IMR-90 (cell line): ENCODE measurements at regions not wholly inside any gene's neighbourhood (a gene's known extent, or its start where the extent isn't known, plus 50 kb on each side); places are given as distances from the start of the nearest gene placed in this dataset.

ENCODE experiments used
- ATAC-seq: fragments of 200-7000 bp; cut with Tn5 transposase; 2 replicates; pipeline ENCODE4 v1.9.1; 2020; ENCODE audit warnings: low read depth, mild to moderate bottlenecking, moderate library complexity
- BruUV-seq: library from RNA; stranded (reverse); fragments of 400-500 nt; replicated peaks from 2 replicates; lab custom pipeline; 2021; lab: Mats Ljungman, UMichigan
- CTCF ChIA-PET: fragments of 300-600 bp; formaldehyde crosslinking; extraction: SDS; loops from one replicate; lab custom pipeline; 2021; ENCODE audit warnings: antibody characterized with exemption; lab: Yijun Ruan, JAX
- POLR2A ChIA-PET: fragments of 300-600 bp; sonication (Branson Sonifier 250); formaldehyde crosslinking; loops from one replicate; lab custom pipeline; 2022; ENCODE audit warnings: antibody characterized with exemption; ENCODE audit not compliant: unreplicated experiment; lab: Charles Lee
- DNase-seq: peaks from one replicate; pipeline ENCODE4 v3.0.0; 2013
- H2AFZ ChIP-seq: replicated peaks from 2 replicates; pipeline ENCODE3; 2013; ENCODE audit warnings: low read length, mild to moderate bottlenecking; ENCODE audit not compliant: poor library complexity
- H2AK5ac ChIP-seq: 2 replicates; pipeline ENCODE4 v1.6.1; 2013; ENCODE audit warnings: low read depth, low read length, inconsistent platforms
- H2AK9ac ChIP-seq: replicated peaks from 2 replicates; pipeline ENCODE3; 2013; ENCODE audit warnings: mild to moderate bottlenecking, low read depth, low read length, moderate library complexity; ENCODE audit not compliant: poor library complexity
- H2BK120ac ChIP-seq: 2 replicates; pipeline ENCODE4 v1.6.1; 2013; ENCODE audit warnings: low read depth, low read length, inconsistent platforms
- H2BK15ac ChIP-seq: 3 replicates; pipeline ENCODE4 v1.6.1; 2013; ENCODE audit warnings: low read depth, low read length, inconsistent platforms
- H2BK20ac ChIP-seq: 2 replicates; pipeline ENCODE4 v1.6.1; 2013; ENCODE audit warnings: low read depth, mild to moderate bottlenecking, inconsistent platforms, low read length, moderate library complexity
- H2BK5ac ChIP-seq: 2 replicates; pipeline ENCODE4 v1.6.1; 2013; ENCODE audit warnings: mild to moderate bottlenecking, low read depth, low read length, inconsistent platforms; ENCODE audit not compliant: poor library complexity, severe bottlenecking
- H3K14ac ChIP-seq: replicated peaks from 2 replicates; pipeline ENCODE4 v1.6.1; 2013; ENCODE audit warnings: low read depth, low read length, inconsistent platforms
- H3K18ac ChIP-seq: 2 replicates; pipeline ENCODE4 v1.6.1; 2013; ENCODE audit warnings: low read depth, low read length, control low read depth
- H3K23ac ChIP-seq: 2 replicates; pipeline ENCODE4 v1.6.1; 2013; ENCODE audit warnings: low read depth, low read length, inconsistent platforms
- H3K27ac ChIP-seq: 2 replicates; pipeline ENCODE4 v1.5.1; 2013; ENCODE audit warnings: mild to moderate bottlenecking, control low read depth, low read length; ENCODE audit not compliant: insufficient read depth
- H3K27me3 ChIP-seq: 2 replicates; pipeline ENCODE4 v1.6.1; 2013; ENCODE audit warnings: low read length; ENCODE audit not compliant: control insufficient read depth, insufficient read depth
- H3K36me3 ChIP-seq: 2 replicates; pipeline ENCODE4 v1.6.1; 2013; ENCODE audit warnings: low read length, mixed read lengths; ENCODE audit not compliant: control insufficient read depth, insufficient read depth
- H3K4ac ChIP-seq: 2 replicates; pipeline ENCODE4 v1.6.1; 2013; ENCODE audit warnings: low read depth, low read length, inconsistent platforms
- H3K4me1 ChIP-seq: 2 replicates; pipeline ENCODE4 v1.6.1; 2013; ENCODE audit warnings: low read length, mixed read lengths; ENCODE audit not compliant: control insufficient read depth, insufficient read depth
- H3K4me2 ChIP-seq: 2 replicates; pipeline ENCODE4 v1.6.1; 2013; ENCODE audit warnings: low read depth, mild to moderate bottlenecking, control low read depth, low read length, moderate library complexity
- H3K4me3 ChIP-seq: 2 replicates; pipeline ENCODE4 v1.5.1; 2013; ENCODE audit warnings: low read depth, mild to moderate bottlenecking, control low read depth, low read length, moderate library complexity; ENCODE audit not compliant: insufficient read depth
- H3K56ac ChIP-seq: 2 replicates; pipeline ENCODE4 v1.6.1; 2013; ENCODE audit warnings: low read length, inconsistent platforms; ENCODE audit not compliant: insufficient read depth; ENCODE audit errors: extremely low read depth
- H3K79me1 ChIP-seq, 2 experiments: 2 replicates each; pipeline ENCODE4 v1.6.1; 2013; ENCODE audit warnings: low read length in 2 of 2, inconsistent platforms in 1 of 2, low read depth in 1 of 2
- H3K9ac ChIP-seq: 2 replicates; pipeline ENCODE4 v1.6.1; 2013; ENCODE audit warnings: low read depth, low read length, control low read depth
- H3K9me1 ChIP-seq: 2 replicates; pipeline ENCODE4 v1.6.1; 2013; ENCODE audit warnings: low read length, inconsistent platforms; ENCODE audit not compliant: insufficient read depth
- H3K9me3 ChIP-seq: 2 replicates; pipeline ENCODE4 v1.6.1; 2013; ENCODE audit warnings: low read length; ENCODE audit not compliant: control insufficient read depth, insufficient read depth
- H4K20me1 ChIP-seq: 2 replicates; pipeline ENCODE4 v1.6.1; 2013; ENCODE audit warnings: low read length, inconsistent platforms; ENCODE audit not compliant: insufficient read depth
- H4K5ac ChIP-seq: 2 replicates; pipeline ENCODE4 v1.6.1; 2013; ENCODE audit warnings: mild to moderate bottlenecking, low read depth, low read length, control low read depth
- H4K8ac ChIP-seq, 2 experiments: 2 replicates each; pipeline ENCODE4 v1.6.1; 2013; ENCODE audit warnings: low read depth in 2 of 2, low read length in 2 of 2, control low read depth in 1 of 2, inconsistent platforms in 1 of 2
- H4K91ac ChIP-seq: 2 replicates; pipeline ENCODE4 v1.6.1; 2013; ENCODE audit warnings: low read depth, low read length, inconsistent platforms; ENCODE audit not compliant: insufficient read depth
- BHLHE40 ChIP-seq: fragments of 150-350 bp; IDR thresholded peaks from 2 replicates; pipeline ENCODE4 v1.6.1; 2016; ENCODE audit warnings: mild to moderate bottlenecking, low read depth, low read length
- FOS ChIP-seq: fragments of 150-350 bp; IDR thresholded peaks from 2 replicates; pipeline ENCODE4 v1.6.1; 2016; ENCODE audit warnings: low read depth, low read length
- MAFK ChIP-seq: IDR thresholded peaks from 2 replicates; pipeline ENCODE4 v1.6.1; 2012; ENCODE audit warnings: low read depth, low read length, improper control_type of control experiment
- MXI1 ChIP-seq: IDR thresholded peaks from 2 replicates; pipeline ENCODE4 v1.6.1; 2012; ENCODE audit warnings: low read depth, mild to moderate bottlenecking, low read length, moderate library complexity, borderline replicate concordance
- POLR2A ChIP-seq: IDR thresholded peaks from 2 replicates; pipeline ENCODE4 v1.6.1; 2012; ENCODE audit warnings: mild to moderate bottlenecking, low read depth, low read length
- RAD21 ChIP-seq: IDR thresholded peaks from 2 replicates; pipeline ENCODE4 v1.6.1; 2012; ENCODE audit warnings: low read length, improper control_type of control experiment
- RFX5 ChIP-seq: IDR thresholded peaks from 2 replicates; pipeline ENCODE4 v1.8.0; 2012; ENCODE audit warnings: low read depth, mild to moderate bottlenecking, low read length, moderate library complexity
- WGBS, 2 experiments: methylation state at CpG; one replicate each; pipeline versions ENCODE4 v1.1.5 to v1.1.7; 2013; ENCODE audit warnings: missing lambda C conversion rate in 2 of 2; ENCODE audit not compliant: insufficient read length in 1 of 2; ENCODE audit errors: extremely low coverage in 2 of 2; 5-methylcytosine and 5-hydroxymethylcytosine counted together
- dilution Hi-C: fragments of 300-500 bp; cut with HindIII; formaldehyde crosslinking; loops from one replicate; pipeline ENCODE4 v1.14.3; 2018; ENCODE audit warnings: low sequenced_read_pairs; ENCODE audit not compliant: unreplicated experiment
- in situ Hi-C: fragments of 300-500 bp; cut with MboI; formaldehyde crosslinking; loops from 3 replicates; pipeline ENCODE4 v1.14.3; 2019; ENCODE audit warnings: low sequenced_read_pairs, inconsistent platforms, mixed read lengths
- intact Hi-C: fragments of 100-400 bp; cut with micrococcal nuclease; formaldehyde crosslinking; loops from 2 replicates; pipeline ENCODE4 v1.10.0; 2022
- TF ChIP-seq, protein P1 (sequence below): conservative IDR thresholded peaks from 2 replicates; pipeline ENCODE4 v1.5.1; 2012; ENCODE audit warnings: mild to moderate bottlenecking, low read depth, low read length, improper control_type of control experiment
- TF ChIP-seq, protein P2 (sequence below): fragments of 150-350 bp; IDR thresholded peaks from 2 replicates; pipeline ENCODE4 v1.6.1; 2016; ENCODE audit warnings: low read depth, mild to moderate bottlenecking, low read length, moderate library complexity, borderline replicate concordance

GRCh38 chr5:25448190-25448621 is 803.4 kb upstream of the CDH10 start:
- CTCF ChIA-PET: no interaction called here
- no peaks in the 10 kb centered on the region for H3K79me1 ChIP-seq

More at GRCh38 chr5:25448190-25448621, 803.4 kb upstream of the CDH10 start:
- Histone ChIP-seq H3K36me3 (no peaks in the 10 kb centered on the region), H3K18ac (no peak overlapping the region), H2AK5ac (no peak overlapping the region), H3K14ac (no peak overlapping the region), H4K20me1 (no peaks in the 10 kb centered on the region), H3K4me2 (no peak overlapping the region), H4K91ac (no peak overlapping the region), H2BK120ac (no peak overlapping the region), H3K4me3 (no peak overlapping the region), H2BK15ac (no peak overlapping the region), H3K4ac (no peak overlapping the region), H2AK9ac (no peak overlapping the region), H2BK5ac (no peak overlapping the region), H3K56ac (no peak overlapping the region), H2AFZ (no peak overlapping the region), H4K5ac (no peak overlapping the region), H3K27ac (no peak overlapping the region), H3K23ac (no peak overlapping the region), H3K9me3 (0 out of 2 replicates have a peak, but pooled peaks cover 1% of the 10 kb centered on the region), H4K8ac (no peak overlapping the region), H3K9ac (no peak overlapping the region), H2BK20ac (no peak overlapping the region), H3K9me1 (no peaks in the 10 kb centered on the region), H3K4me1 (no peaks in the 10 kb centered on the region), H3K27me3 (no peaks in the 10 kb centered on the region)
- no peak for ATAC-seq
- intact Hi-C loops (no loop called here), in situ Hi-C loops (no loop called here), dilution Hi-C loops (no loop called here)
- POLR2A ChIA-PET: no interaction called here
- no peak for DNase-seq
- TF ChIP-seq RAD21 (no peak), RFX5 (no peak), FOS (no peak), POLR2A (no peak), BHLHE40 (no peak), MXI1 (no peak), MAFK (no peak)
- TF ChIP-seq, protein P1, sequence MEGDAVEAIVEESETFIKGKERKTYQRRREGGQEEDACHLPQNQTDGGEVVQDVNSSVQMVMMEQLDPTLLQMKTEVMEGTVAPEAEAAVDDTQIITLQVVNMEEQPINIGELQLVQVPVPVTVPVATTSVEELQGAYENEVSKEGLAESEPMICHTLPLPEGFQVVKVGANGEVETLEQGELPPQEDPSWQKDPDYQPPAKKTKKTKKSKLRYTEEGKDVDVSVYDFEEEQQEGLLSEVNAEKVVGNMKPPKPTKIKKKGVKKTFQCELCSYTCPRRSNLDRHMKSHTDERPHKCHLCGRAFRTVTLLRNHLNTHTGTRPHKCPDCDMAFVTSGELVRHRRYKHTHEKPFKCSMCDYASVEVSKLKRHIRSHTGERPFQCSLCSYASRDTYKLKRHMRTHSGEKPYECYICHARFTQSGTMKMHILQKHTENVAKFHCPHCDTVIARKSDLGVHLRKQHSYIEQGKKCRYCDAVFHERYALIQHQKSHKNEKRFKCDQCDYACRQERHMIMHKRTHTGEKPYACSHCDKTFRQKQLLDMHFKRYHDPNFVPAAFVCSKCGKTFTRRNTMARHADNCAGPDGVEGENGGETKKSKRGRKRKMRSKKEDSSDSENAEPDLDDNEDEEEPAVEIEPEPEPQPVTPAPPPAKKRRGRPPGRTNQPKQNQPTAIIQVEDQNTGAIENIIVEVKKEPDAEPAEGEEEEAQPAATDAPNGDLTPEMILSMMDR: no peak
- TF ChIP-seq, protein P2, sequence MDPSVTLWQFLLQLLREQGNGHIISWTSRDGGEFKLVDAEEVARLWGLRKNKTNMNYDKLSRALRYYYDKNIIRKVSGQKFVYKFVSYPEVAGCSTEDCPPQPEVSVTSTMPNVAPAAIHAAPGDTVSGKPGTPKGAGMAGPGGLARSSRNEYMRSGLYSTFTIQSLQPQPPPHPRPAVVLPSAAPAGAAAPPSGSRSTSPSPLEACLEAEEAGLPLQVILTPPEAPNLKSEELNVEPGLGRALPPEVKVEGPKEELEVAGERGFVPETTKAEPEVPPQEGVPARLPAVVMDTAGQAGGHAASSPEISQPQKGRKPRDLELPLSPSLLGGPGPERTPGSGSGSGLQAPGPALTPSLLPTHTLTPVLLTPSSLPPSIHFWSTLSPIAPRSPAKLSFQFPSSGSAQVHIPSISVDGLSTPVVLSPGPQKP: no peak
- no CpG with 5 or more reads among the region's 6 CpGs for WGBS, 2 experiments
- BruUV-seq: no TSS peak
